Epithelial cell of proximal tubule (primary cell): ENCODE measurements at regions not wholly inside any gene's neighbourhood (a gene's known extent, or its start where the extent isn't known, plus 50 kb on each side); places are given as distances from the start of the nearest gene placed in this dataset.

ENCODE experiments used
- DNase-seq: peaks from one replicate; pipeline ENCODE4 v3.0.0-alpha.2; 2011; ENCODE audit warnings: low read depth
- H3K4me3 ChIP-seq: 2 replicates; pipeline ENCODE4 v1.5.1; 2011; ENCODE audit warnings: low read depth, mild to moderate bottlenecking, low read length
- CTCF ChIP-seq: conservative IDR thresholded peaks from 2 replicates; pipeline ENCODE4 v1.5.1; 2012; ENCODE audit warnings: low read depth, mild to moderate bottlenecking, low read length

GRCh38 chr2:22536133-22536532 is 848.8 kb upstream of the KLHL29 start:
- DNase-seq = peak; percentile 35

GRCh38 chr2:22554453-22554852 is 830.5 kb upstream of the KLHL29 start:
- no peak for DNase-seq
- no peak overlapping the region for H3K4me3 ChIP-seq
- no peak for TF ChIP-seq CTCF

More at GRCh38 chr2:22536133-22536532, 848.8 kb upstream of the KLHL29 start:
- TF ChIP-seq CTCF = no peak
- H3K4me3 ChIP-seq = no peak overlapping the region

- TF ChIP-seq CTCF = no peak
- no peak for DNase-seq
- no peak overlapping the region for H3K4me3 ChIP-seq
Measured at GRCh38 chr2:22557406-22557805, 827.6 kb upstream of the KLHL29 start.

- H3K4me3 ChIP-seq = no peak overlapping the region
- DNase-seq = no peak
- no peak for TF ChIP-seq CTCF
Measured at GRCh38 chr2:22560021-22560420, 825.0 kb upstream of the KLHL29 start.

- no peak for DNase-seq
- TF ChIP-seq CTCF = no peak
- H3K4me3 ChIP-seq = no peak overlapping the region
Measured at GRCh38 chr2:22579341-22579740, 805.6 kb upstream of the KLHL29 start.

GRCh38 chr2:22582107-22582506 is 802.9 kb upstream of the KLHL29 start:
- no peak overlapping the region for H3K4me3 ChIP-seq
- no peak for DNase-seq
- no peak for TF ChIP-seq CTCF

- no peak overlapping the region for H3K4me3 ChIP-seq
- TF ChIP-seq CTCF = no peak
- no peak for DNase-seq
Measured at GRCh38 chr2:22596306-22596705, 788.7 kb upstream of the KLHL29 start.
